Tibial nerve (tissue), 4 donors: ENCODE measurements at regions not wholly inside any gene's neighbourhood (a gene's known extent, or its start where the extent isn't known, plus 50 kb on each side); places are given as distances from the start of the nearest gene placed in this dataset.

Experiments
- EP300 ChIP-seq, 2 donors: sonication (generic); formaldehyde crosslinking; IDR thresholded peaks; one replicate each; pipeline ENCODE4 v1.6.1; 2017; ENCODE audit warnings: antibody characterized with exemption in 2 of 2, mild to moderate bottlenecking in 1 of 2
- TF ChIP-seq, protein P1 (sequence below), 5 experiments: fragments of 200-600 bp in 3 of 5; fragments of 450-650 bp in 2 of 5; sonication (generic) in 3 of 5; IDR thresholded peaks; one replicate each; pipeline ENCODE4 v1.5.1; 2016 to 2019; ENCODE audit warnings: antibody characterized with exemption in 5 of 5, mild to moderate bottlenecking in 3 of 5, moderate library complexity in 2 of 5

DNA sequence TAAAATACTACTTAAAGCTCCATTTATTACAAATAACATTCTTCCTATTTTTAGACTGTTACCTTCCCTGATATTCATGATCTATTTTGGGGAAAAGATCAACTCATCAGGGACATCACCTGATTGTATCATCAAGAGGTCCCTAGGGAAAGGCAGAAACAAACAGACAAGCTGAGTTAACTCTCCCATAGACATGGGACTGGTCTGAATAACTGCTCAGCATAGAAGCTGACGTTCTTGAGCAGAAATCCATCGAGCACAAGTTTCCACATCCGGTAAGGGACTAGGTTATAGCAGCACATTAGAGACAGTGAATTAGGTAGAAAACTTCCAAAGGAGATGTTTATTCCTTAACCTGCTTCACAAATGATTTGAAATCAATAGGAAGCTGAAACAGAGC lies 1100.4 kb upstream of the SLC39A10 start:
- TF ChIP-seq, protein P1, sequence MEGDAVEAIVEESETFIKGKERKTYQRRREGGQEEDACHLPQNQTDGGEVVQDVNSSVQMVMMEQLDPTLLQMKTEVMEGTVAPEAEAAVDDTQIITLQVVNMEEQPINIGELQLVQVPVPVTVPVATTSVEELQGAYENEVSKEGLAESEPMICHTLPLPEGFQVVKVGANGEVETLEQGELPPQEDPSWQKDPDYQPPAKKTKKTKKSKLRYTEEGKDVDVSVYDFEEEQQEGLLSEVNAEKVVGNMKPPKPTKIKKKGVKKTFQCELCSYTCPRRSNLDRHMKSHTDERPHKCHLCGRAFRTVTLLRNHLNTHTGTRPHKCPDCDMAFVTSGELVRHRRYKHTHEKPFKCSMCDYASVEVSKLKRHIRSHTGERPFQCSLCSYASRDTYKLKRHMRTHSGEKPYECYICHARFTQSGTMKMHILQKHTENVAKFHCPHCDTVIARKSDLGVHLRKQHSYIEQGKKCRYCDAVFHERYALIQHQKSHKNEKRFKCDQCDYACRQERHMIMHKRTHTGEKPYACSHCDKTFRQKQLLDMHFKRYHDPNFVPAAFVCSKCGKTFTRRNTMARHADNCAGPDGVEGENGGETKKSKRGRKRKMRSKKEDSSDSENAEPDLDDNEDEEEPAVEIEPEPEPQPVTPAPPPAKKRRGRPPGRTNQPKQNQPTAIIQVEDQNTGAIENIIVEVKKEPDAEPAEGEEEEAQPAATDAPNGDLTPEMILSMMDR (IDR thresholded peaks at IDR 0.05): no peak
- no peak for TF ChIP-seq EP300 (IDR thresholded peaks at IDR 0.05)
